HEK293T (cell line): ENCODE measurements at regions not wholly inside any gene's neighbourhood (a gene's known extent, or its start where the extent isn't known, plus 50 kb on each side); places are given as distances from the start of the nearest gene placed in this dataset.

Source experiments
- CTCF ChIA-PET: fragments of 350-600 bp; formaldehyde crosslinking; extraction: SDS; loops from one replicate; lab custom pipeline; 2021; ENCODE audit warnings: antibody characterized with exemption, inconsistent platforms; lab: Yijun Ruan, JAX
- POLR2A ChIA-PET: fragments of 350-600 bp; formaldehyde crosslinking; extraction: SDS; loops from one replicate; lab custom pipeline; 2020; ENCODE audit warnings: antibody characterized with exemption, inconsistent platforms; lab: Yijun Ruan, JAX
- DNase-seq: peaks from one replicate; pipeline ENCODE4 v3.0.0; 2012; ENCODE audit warnings: mixed read lengths; ENCODE audit errors: extremely low spot score
- ARNT ChIP-seq: fragments of 450-650 bp; IDR thresholded peaks from 2 replicates; pipeline ENCODE4 v1.6.1; 2017; ENCODE audit warnings: mild to moderate bottlenecking
- BHLHE40 ChIP-seq: fragments of 450-650 bp; IDR thresholded peaks from 2 replicates; pipeline ENCODE4 v1.6.1; 2016; ENCODE audit warnings: mild to moderate bottlenecking, moderate library complexity, borderline replicate concordance
- CTBP1 ChIP-seq: fragments of 450-650 bp; IDR thresholded peaks from 2 replicates; pipeline ENCODE4 v1.6.1; 2016; ENCODE audit warnings: borderline replicate concordance
- ELF4 ChIP-seq: fragments of 450-650 bp; IDR thresholded peaks from 2 replicates; pipeline ENCODE4 v1.6.1; 2017; ENCODE audit warnings: antibody characterized with exemption
- FOXA1 ChIP-seq: fragments of 450-650 bp; IDR thresholded peaks from 2 replicates; pipeline ENCODE4 v1.6.1; 2016; ENCODE audit warnings: mild to moderate bottlenecking
- FOXK2 ChIP-seq: fragments of 450-650 bp; IDR thresholded peaks from 2 replicates; pipeline ENCODE4 v1.6.1; 2016; ENCODE audit warnings: mild to moderate bottlenecking
- FOXM1 ChIP-seq: fragments of 450-650 bp; IDR thresholded peaks from 2 replicates; pipeline ENCODE4 v1.6.1; 2017; ENCODE audit warnings: mild to moderate bottlenecking, borderline replicate concordance
- HDGF ChIP-seq: fragments of 450-650 bp; IDR thresholded peaks from 2 replicates; pipeline ENCODE4 v1.6.1; 2017; ENCODE audit warnings: antibody characterized with exemption, borderline replicate concordance
- L3MBTL2 ChIP-seq: fragments of 450-650 bp; conservative IDR thresholded peaks from 2 replicates; pipeline ENCODE4 v1.6.1; 2016; ENCODE audit warnings: mild to moderate bottlenecking
- LEF1 ChIP-seq: fragments of 450-650 bp; IDR thresholded peaks from 2 replicates; pipeline ENCODE4 v1.6.1; 2017; ENCODE audit warnings: mild to moderate bottlenecking, borderline replicate concordance
- NFRKB ChIP-seq: fragments of 450-650 bp; IDR thresholded peaks from 2 replicates; pipeline ENCODE4 v1.6.1; 2016; ENCODE audit warnings: mild to moderate bottlenecking, moderate library complexity
- PKNOX1 ChIP-seq: fragments of 450-650 bp; IDR thresholded peaks from 2 replicates; pipeline ENCODE4 v1.6.1; 2016
- SP1 ChIP-seq: fragments of 450-650 bp; IDR thresholded peaks from 2 replicates; pipeline ENCODE4 v1.6.1; 2017
- SUZ12 ChIP-seq: fragments of 450-650 bp; IDR thresholded peaks from 2 replicates; pipeline ENCODE4 v1.6.1; 2016; ENCODE audit warnings: mild to moderate bottlenecking
- TARDBP ChIP-seq: fragments of 450-650 bp; IDR thresholded peaks from 2 replicates; pipeline ENCODE4 v1.6.1; 2016
- ZNF384 ChIP-seq: fragments of 450-650 bp; IDR thresholded peaks from 2 replicates; pipeline ENCODE4 v1.6.1; 2016

DNA sequence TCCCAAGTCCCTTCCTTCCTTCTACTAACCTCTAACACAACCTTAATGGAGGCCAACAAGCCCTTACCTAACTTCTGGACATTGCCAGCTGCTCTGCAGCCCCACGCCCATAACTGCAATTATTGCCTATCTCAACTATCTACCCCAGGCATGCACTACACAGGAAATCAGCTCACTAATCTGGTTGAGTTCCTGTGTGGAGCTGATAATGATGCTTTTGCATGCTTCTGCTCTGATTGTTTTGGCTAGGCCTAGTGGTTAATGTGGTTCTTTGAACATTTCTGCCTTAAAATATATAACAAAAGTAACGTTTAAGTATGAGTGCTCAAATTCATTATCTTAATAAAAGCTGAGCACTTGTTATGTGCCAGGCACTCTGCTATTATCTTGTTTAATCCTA is 463.9 kb downstream of the MFSD1 start:
- ChIA-PET CTCF (interaction anchor here (0.6 to 1.6 kb wide), 3 partner anchors 83 to 562 kb away, joined by 3 to 11 read pairs (median 7); no protein-coding TSS in a partner anchor), POLR2A (no interaction called here)
- TF ChIP-seq ARNT (no peak), NFRKB (no peak), BHLHE40 (no peak), LEF1 (no peak), ZNF384 (no peak), ELF4 (no peak), HDGF (no peak), PKNOX1 (no peak), FOXK2 (no peak), SUZ12 (no peak), FOXM1 (no peak)
- DNase-seq, result no peak

- ChIA-PET CTCF (interaction anchor here (0.6 kb wide), 1 partner anchor 336 kb away, joined by 3 read pairs; no protein-coding TSS in a partner anchor), POLR2A (no interaction called here)
- TF ChIP-seq LEF1 (no peak), TARDBP (no peak), ARNT (no peak), FOXM1 (no peak)
- peak; percentile 38 for DNase-seq
Observed at GRCh38 chr3:159266779-159267178, 464.9 kb downstream of the MFSD1 start.

DNA sequence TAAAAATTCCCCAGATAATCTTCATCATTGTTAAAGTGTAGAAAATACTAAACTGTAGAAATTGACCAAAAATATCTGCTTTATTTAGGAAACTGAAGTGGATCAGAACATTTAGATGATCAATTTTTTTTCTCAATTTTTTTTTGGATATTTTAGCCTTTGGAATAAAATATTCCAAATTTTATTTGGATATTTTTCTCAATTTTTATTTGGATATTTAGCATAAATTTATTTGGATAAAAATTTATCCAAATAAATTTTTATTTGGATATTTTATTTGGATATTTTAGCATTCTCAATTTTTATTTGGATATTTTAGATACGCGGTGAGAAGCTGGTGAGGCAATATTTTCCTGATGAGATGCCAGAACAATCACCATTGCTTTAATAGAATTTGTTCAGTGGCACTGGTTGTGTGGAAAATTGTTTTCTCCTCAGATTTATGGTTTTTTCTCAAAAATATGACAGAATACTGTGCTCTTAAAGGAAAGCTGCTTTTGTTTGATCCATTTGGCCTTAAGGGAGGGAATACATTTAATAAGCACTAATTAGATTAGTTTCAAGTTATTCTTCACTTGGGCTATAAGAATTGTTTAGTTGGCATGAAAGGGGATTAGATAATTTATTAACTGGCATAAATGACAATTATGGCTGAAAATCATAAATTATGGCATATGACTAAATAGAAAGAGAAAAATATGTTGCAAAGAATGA is 470.1 kb downstream of the MFSD1 start:
- DNase-seq, result no peak
- CTCF ChIA-PET, result no interaction called here
- TF ChIP-seq FOXA1 (no peak), L3MBTL2 (no peak), ZNF384 (no peak), SP1 (no peak), BHLHE40 (no peak), LEF1 (no peak), HDGF (no peak), PKNOX1 (no peak), TARDBP (no peak), FOXK2 (no peak), SUZ12 (no peak), FOXM1 (no peak), ELF4 (no peak), NFRKB (no peak), ARNT (no peak), CTBP1 (no peak)

GRCh38 chr3:159273070-159273469 is 471.2 kb downstream of the MFSD1 start:
- no peak for DNase-seq
- ChIA-PET POLR2A (no interaction called here), CTCF (interaction anchor here (1.2 kb wide), 1 partner anchor 13 kb away, joined by 3 read pairs; no protein-coding TSS in a partner anchor)
- no peak for TF ChIP-seq LEF1
- no peak for TF ChIP-seq ARNT
- no peak for TF ChIP-seq SUZ12
- TF ChIP-seq FOXA1, result no peak
- no peak for TF ChIP-seq BHLHE40
- no peak for TF ChIP-seq ELF4
- TF ChIP-seq CTBP1, result no peak
- TF ChIP-seq HDGF, result no peak
- TF ChIP-seq PKNOX1, result no peak
- no peak for TF ChIP-seq FOXM1
- TF ChIP-seq L3MBTL2, result no peak
- no peak for TF ChIP-seq NFRKB
- TF ChIP-seq SP1, result no peak
- no peak for TF ChIP-seq TARDBP
- no peak for TF ChIP-seq ZNF384
- TF ChIP-seq FOXK2, result no peak

More for the DNA sequence above, 470.1 kb downstream of the MFSD1 start:
- POLR2A ChIA-PET, result no interaction called here

DNA sequence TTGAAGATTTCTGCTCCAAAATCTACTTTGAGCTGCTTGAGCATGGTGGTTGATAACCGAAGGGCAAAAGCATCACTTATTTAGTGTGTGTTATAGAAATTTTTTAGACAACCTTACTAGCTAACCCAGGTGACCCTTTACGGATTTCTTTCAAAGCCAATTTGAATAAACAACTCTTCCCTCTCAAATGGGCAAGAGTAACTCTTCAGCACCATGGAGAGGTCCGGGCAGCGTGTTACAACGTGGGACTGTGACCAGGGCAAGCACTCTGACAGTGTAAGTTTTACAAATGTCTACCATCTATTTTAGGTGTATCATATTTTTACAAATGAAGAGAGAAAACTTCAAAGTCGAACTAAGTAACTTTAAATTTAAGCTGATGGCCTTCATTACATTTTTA is 471.8 kb downstream of the MFSD1 start:
- peak; percentile 47 for DNase-seq
- ChIA-PET CTCF (interaction anchor here (1.2 kb wide), 1 partner anchor 13 kb away, joined by 3 read pairs; no protein-coding TSS in a partner anchor), POLR2A (no interaction called here)
- TF ChIP-seq HDGF (no peak), BHLHE40 (no peak), ARNT (no peak), SP1 (no peak), ELF4 (no peak), L3MBTL2 (no peak), FOXM1 (no peak), FOXK2 (no peak), LEF1 (no peak)

DNA sequence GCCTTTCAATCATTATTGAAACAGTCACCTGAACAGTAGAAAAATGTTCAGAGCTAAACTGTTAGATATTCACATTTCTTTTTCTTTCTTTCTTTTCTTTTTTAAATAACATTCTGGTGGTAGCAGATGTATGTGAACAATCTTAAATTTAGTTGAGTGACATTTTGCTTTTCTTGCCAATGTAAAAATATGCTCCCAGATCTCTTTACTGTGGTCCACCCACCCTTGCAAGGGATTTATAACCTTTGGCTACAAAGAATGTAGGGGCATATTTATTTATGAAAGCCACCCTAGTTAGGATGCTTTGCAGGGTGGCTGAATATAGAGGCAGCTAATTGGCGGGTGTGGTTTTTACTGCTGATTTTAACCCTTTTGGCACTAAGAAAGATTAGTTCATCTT is 473.9 kb downstream of the MFSD1 start:
- no peak for DNase-seq
- no peak for TF ChIP-seq LEF1
- no peak for TF ChIP-seq FOXM1
- TF ChIP-seq TARDBP, result no peak
- TF ChIP-seq CTBP1, result no peak
- TF ChIP-seq SP1, result no peak
- no peak for TF ChIP-seq ARNT
- TF ChIP-seq SUZ12, result no peak
- TF ChIP-seq BHLHE40, result no peak
- TF ChIP-seq FOXK2, result no peak
- no peak for TF ChIP-seq ELF4
- no peak for TF ChIP-seq L3MBTL2
- no peak for TF ChIP-seq HDGF
- TF ChIP-seq NFRKB, result no peak
- no peak for TF ChIP-seq ZNF384
- no peak for TF ChIP-seq PKNOX1
- TF ChIP-seq FOXA1, result no peak
- CTCF ChIA-PET, result no interaction called here
- POLR2A ChIA-PET, result no interaction called here
